Psoas muscle (tissue), 7 donors: ENCODE measurements at regions not wholly inside any gene's neighbourhood (a gene's known extent, or its start where the extent isn't known, plus 50 kb on each side); places are given as distances from the start of the nearest gene placed in this dataset.
"Not testable (repeated sequence)": the region's sequence is repeated elsewhere in the genome, so short reads cannot be mapped to it uniquely, and the experiment has no call there.

ENCODE experiments used
- ATAC-seq, 4 donors: fragments of 200-7000 bp; cut with Tn5 transposase; one replicate each; pipeline ENCODE4 v1.9.1; 2020; ENCODE audit warnings: moderate library complexity in 3 of 4, mild to moderate bottlenecking in 2 of 4
- DNase-seq, 2 donors: peaks; one replicate each; pipeline ENCODE4 v3.0.0-alpha.2; 2020
- H3K27ac ChIP-seq: fragments of 200-600 bp; one replicate; pipeline ENCODE4 v1.8.0; 2022
- H3K27me3 ChIP-seq, 3 donors: fragments of 200-600 bp in 1 of 3; one replicate each; pipeline versions ENCODE4 v1.6.1 to v1.8.0; 2013 to 2022; ENCODE audit warnings: low read length in 2 of 3, mild to moderate bottlenecking in 2 of 3, moderate library complexity in 1 of 3; ENCODE audit not compliant: insufficient read depth in 3 of 3
- H3K36me3 ChIP-seq, 2 donors: fragments of 200-600 bp in 1 of 2; one replicate each; pipeline versions ENCODE4 v1.6.1 to v1.8.0; 2013 to 2022; ENCODE audit warnings: low read depth in 1 of 2, mild to moderate bottlenecking in 1 of 2, moderate library complexity in 1 of 2; ENCODE audit not compliant: insufficient read depth in 1 of 2
- H3K4me1 ChIP-seq: fragments of 200-600 bp; one replicate; pipeline ENCODE4 v1.8.0; 2022
- H3K4me3 ChIP-seq: fragments of 200-600 bp; one replicate; pipeline ENCODE4 v1.8.0; 2022; ENCODE audit warnings: mild to moderate bottlenecking
- H3K9me3 ChIP-seq: fragments of 200-600 bp; one replicate; pipeline ENCODE4 v1.8.0; 2022
- CTCF ChIP-seq: fragments of 200-600 bp; IDR thresholded peaks from one replicate; pipeline ENCODE4 v1.8.0; 2022; ENCODE audit warnings: antibody characterized with exemption
- WGBS, 3 donors: extraction: QIAGEN DNeasy Blood & Tissue Kit; methylation state at CpG; one replicate each; pipeline versions ENCODE4 v1.1.6 to v1.1.7; 2013; 5-methylcytosine and 5-hydroxymethylcytosine counted together
- intact Hi-C, 2 donors: fragments of 100-400 bp; cut with DNase I; formaldehyde crosslinking; loops; one replicate each; pipeline versions ENCODE4 v1.11.0 to v1.14.2; 2022
- donor health status: healthy with polysubstance abuse.
- donor health status: DM: no; HTN: no; CAD: no; lungs with moderate emphysema.
- donor health status: Bipolar disorder and iron deficiency.
- donor health status: healthy.
- donor health status: DM: yes; HTN: yes; CAD: no.
- donor health status: DM: no; HTN: no; CAD: no.
- donor health status: DM: yes; HTN: yes; CAD: no.

- Histone ChIP-seq H3K4me3 (no peak overlapping the region), H3K4me1 (no peaks in the 10 kb centered on the region), H3K27ac (no peak overlapping the region), H3K36me3 (no peaks in the 10 kb centered on the region), H3K27me3 (no peaks in the 10 kb centered on the region), H3K9me3 (no peaks in the 10 kb centered on the region)
- intact Hi-C loops, result no loop called here
- DNase-seq (no peak), ATAC-seq (no peak)
- no peak for TF ChIP-seq CTCF
- 90 to 93% (median 91%) methylated on average over 22 to 25 of the region's 25 CpGs for WGBS, 3 donors
Observed at GRCh38 chr10:3319811-3320226, 147.2 kb upstream of the PITRM1 start.

- H3K9me3 ChIP-seq, H3K36me3 ChIP-seq, H3K27ac ChIP-seq, H3K27me3 ChIP-seq, intact Hi-C loops, ATAC-seq, H3K4me1 ChIP-seq, H3K4me3 ChIP-seq, DNase-seq: not testable (repeated sequence)
- WGBS, 3 donors, result 93 to 96% (median 94%) methylated on average over 22 of the region's 22 CpGs
Observed at GRCh38 chr10:3318480-3318807, 145.9 kb upstream of the PITRM1 start.

DNA sequence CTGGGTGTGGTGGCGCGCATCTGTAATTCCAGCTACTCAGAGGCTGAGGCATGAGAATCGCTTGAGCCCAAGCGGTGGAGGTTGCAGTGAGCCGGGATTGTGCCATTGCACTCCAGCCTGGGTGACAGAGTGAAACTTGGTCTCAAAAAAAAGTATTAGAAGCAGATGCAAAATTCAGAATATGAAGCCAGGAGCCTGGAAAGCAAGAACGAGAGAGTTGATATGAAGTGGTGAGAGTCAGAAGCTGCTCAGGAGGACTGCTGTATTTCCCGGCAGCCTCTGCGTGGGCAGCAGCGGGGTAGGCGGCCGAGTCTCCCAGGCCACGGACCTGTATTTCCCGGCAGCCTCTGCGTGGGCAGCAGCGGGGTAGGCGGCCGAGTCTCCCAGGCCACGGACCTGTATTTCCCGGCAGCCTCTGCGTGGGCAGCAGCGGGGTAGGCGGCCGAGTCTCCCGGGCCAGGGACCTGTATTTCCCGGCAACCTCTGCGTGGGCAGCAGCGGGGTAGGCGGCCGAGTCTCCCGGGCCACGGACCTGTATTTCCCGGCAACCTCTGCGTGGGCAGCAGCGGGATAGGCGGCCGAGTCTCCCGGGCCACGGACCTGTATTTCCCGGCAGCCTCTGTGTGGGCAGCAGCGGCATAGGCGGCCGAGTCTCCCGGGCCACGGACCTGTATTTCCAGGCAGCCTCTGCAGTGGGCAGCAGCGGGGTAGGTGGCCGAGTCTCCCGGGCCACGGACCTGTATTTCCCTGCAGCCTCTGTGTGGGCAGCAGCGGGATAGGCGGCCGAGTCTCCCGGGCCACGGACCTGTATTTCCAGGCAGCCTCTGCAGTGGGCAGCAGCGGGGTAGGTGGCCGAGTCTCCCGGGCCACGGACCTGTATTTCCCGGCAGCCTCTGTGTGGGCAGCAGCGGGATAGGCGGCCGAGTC is 145.2 kb upstream of the PITRM1 start:
- DNase-seq, H3K4me3 ChIP-seq, H3K9me3 ChIP-seq, H3K36me3 ChIP-seq, H3K27me3 ChIP-seq, H3K27ac ChIP-seq, H3K4me1 ChIP-seq, ATAC-seq, intact Hi-C loops: not testable (repeated sequence)
- WGBS, 3 donors, result 95 to 96% (median 95%) methylated on average over 25 to 51 of the region's 61 CpGs

DNA sequence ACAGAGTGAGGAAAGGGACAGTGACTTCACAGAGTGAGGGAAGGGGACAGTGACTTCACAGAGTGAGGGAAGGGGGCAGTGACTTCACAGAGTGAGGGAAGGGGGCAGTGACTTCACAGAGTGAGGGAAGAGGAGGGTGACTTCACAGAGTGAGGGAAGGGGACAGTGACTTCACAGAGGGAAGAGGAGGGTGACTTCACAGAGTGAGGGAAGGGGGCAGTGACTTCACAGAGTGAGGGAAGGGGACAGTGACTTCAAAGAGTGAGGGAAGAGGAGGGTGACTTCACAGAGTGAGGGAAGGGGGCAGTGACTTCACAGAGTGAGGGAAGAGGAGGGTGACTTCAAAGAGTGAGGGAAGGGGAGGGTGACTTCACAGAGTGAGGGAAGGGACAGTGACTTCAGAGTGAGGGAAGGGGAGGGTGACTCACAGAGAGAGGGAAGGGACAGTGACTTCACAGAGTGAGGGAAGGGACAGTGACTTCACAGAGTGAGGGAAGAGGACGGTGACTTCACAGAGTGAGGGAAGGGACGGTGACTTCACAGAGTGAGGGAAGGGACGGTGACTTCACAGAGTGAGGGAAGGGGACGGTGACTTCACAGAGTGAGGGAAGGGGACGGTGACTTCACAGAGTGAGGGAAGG is 142.0 kb upstream of the PITRM1 start:
- DNase-seq, intact Hi-C loops: not testable (repeated sequence)

DNA sequence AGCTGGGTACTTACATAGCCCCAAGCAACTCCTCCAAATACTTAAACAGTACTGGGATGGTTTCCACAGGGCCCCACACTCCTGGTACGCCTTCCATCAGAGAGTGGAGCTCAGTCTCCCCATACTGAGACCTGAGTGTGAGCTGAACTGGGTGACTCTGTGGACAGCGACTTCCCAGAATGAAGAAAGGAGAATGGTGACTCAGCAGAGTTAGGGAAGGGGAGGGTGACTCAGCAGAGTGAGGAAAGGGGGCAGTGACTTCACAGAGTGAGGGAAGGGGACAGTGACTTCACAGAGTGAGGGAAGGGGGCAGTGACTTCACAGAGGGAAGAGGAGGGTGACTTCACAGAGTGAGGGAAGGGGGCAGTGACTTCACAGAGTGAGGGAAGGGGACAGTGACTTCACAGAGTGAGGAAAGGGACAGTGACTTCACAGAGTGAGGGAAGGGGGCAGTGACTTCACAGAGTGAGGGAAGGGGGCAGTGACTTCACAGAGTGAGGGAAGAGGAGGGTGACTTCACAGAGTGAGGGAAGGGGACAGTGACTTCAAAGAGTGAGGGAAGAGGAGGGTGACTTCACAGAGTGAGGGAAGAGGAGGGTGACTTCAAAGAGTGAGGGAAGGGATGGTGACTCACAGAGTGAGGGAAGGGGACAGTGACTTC is 141.3 kb upstream of the PITRM1 start:
- 67 to 86% (median 72%) methylated on average over 2 of the region's 2 CpGs for WGBS, 3 donors
- H3K4me1 ChIP-seq, H3K36me3 ChIP-seq, H3K4me3 ChIP-seq, intact Hi-C loops, H3K9me3 ChIP-seq, H3K27me3 ChIP-seq, DNase-seq, H3K27ac ChIP-seq: not testable (repeated sequence)
- peak in 3 of 4 donors; percentile 42 to 65 (median 59) for ATAC-seq

More for the DNA sequence above, 142.0 kb upstream of the PITRM1 start:
- not testable (repeated sequence) for ATAC-seq, H3K27me3 ChIP-seq, H3K4me1 ChIP-seq, H3K9me3 ChIP-seq, H3K36me3 ChIP-seq, H3K4me3 ChIP-seq, H3K27ac ChIP-seq
- WGBS, 3 donors, result 45 to 84% (median 73%) methylated on average over 1 to 4 of the region's 5 CpGs

DNA sequence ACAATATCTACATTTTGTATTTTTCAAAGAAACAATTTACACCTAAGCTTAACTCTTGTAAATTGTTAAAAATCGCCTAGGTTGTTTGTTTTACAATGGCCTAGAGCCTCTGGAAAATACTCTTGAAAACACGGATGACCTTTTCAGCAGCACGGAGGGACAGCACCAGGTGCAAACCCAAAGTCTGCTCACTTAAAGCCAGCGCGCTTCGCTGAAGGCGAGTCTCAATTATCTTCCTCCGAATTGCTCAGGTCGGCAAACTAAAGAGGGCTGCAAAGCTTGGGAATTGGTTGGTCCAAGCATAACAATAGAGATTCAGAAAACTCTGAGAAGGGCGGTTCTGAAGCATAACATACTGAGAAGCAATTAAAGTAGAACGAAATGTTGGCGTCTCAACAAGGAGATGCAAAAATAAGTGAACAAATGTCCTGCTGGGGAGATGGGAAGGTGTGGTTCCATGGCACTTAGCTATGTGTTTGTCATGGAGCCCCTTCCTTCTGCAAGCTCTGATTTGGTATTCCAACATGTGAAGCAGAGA is 139.9 kb upstream of the PITRM1 start:
- Histone ChIP-seq H3K9me3 (no peaks in the 10 kb centered on the region), H3K27ac (no peak overlapping the region), H3K4me3 (no peak overlapping the region), H3K36me3 (no peaks in the 10 kb centered on the region), H3K4me1 (no peaks in the 10 kb centered on the region), H3K27me3 (no peaks in the 10 kb centered on the region)
- ATAC-seq (peak in 3 of 4 donors; percentile 60 to 70 (median 61)), DNase-seq (no peak)
- intact Hi-C loops, result no loop called here
- 23 to 37% (median 25%) methylated on average over 12 of the region's 12 CpGs for WGBS, 3 donors
- no peak for TF ChIP-seq CTCF
